GM19324 (cell line): ENCODE measurements at regions not wholly inside any gene's neighbourhood (a gene's known extent, or its start where the extent isn't known, plus 50 kb on each side); places are given as distances from the start of the nearest gene placed in this dataset.

ENCODE experiments used
- ATAC-seq: cut with Tn5 transposase; IDR thresholded peaks from one replicate; pipeline ENCODE4 v1.9.1; 2021; ENCODE audit warnings: mild to moderate bottlenecking, moderate library complexity; ENCODE audit not compliant: unreplicated experiment, low FRiP score

GRCh38 chr5:61650661-61651060, 318.6 kb downstream of the ZSWIM6 start:
- ATAC-seq: no peak

DNA sequence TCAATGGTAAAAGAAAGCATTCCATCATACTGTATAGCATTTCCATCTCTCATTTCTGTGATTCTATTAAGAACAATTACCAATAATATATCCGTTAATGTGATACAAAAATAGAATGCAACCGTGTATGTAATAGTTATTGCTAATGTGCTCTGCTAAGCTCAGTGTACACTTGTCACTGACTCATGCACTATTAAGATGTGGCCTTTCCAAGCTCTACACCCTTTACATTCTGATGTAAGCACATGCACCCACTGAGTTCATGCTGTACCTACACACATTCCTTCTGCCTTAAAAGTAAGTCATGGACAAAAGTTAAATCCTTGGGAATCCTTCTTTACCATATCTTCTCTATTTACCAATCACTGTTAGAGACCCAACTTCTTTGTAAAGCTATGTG, 319.1 kb downstream of the ZSWIM6 start:
- no peak for ATAC-seq

- no peak for ATAC-seq
These were observed 320.9 kb downstream of the ZSWIM6 start for GRCh38 chr5:61652916-61653315.

DNA sequence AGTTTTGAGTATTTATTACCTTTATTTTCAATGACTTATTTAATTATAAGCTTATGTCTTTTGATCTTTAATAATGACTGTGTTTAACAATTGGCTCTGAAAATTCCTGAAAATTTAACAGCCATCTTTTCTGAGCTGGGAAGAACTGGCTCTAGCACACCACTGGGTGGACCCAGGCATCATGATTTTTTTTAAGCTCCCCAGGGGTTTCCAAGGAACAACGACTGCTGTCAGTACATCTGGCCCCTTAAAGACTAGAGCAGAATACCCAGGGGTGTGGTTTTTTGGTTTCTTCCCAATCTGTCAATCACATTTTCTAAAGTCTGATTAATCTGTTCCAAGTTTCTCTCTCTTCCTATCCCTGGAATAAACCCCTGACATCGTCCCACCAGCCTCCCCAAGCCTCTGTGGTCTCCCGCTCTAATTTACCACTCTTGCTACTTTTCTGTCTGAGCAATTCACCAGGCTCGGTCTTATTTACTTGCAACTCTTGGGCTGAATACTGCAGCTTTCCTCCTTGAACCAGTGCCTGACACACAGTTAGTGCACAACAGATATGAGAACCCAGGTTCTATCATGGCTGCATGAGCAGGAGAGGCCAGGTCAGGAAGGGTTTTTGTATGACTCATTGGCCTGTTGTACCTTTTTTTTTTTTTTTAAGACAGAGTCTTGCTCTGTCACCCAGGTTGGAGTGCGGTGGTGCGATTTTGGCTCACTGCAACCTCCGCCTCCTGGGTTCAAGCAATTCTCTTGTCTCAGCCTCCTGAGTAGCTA, 321.9 kb downstream of the ZSWIM6 start:
- ATAC-seq: no peak

- ATAC-seq: no peak
These were observed 322.8 kb downstream of the ZSWIM6 start for GRCh38 chr5:61654876-61655275.

GRCh38 chr5:61657010-61657409, 325.0 kb downstream of the ZSWIM6 start:
- ATAC-seq: no peak

DNA sequence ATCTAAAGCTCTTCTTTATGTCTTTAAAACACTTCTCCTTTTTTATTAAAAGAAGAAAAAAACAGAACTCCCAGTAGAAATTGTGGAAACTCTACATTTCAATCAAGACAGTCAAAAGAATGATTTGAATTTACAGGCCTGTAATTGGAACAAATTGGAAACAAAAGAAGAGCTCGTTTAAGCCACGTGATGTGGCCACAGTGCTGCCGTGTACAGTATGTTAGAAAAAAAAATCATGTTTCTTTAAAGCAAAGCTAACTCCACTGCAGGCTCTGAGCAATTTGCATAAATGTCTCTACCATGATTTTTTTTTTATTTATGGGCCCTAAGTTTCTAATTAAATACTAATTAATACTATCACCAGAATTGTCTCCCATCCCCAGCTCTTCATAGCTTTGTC, 325.6 kb downstream of the ZSWIM6 start:
- no peak for ATAC-seq

- ATAC-seq: peak; percentile 70
These were observed 326.5 kb downstream of the ZSWIM6 start for GRCh38 chr5:61658592-61659008.

GRCh38 chr5:61659221-61659696, 327.2 kb downstream of the ZSWIM6 start:
- no peak for ATAC-seq

DNA sequence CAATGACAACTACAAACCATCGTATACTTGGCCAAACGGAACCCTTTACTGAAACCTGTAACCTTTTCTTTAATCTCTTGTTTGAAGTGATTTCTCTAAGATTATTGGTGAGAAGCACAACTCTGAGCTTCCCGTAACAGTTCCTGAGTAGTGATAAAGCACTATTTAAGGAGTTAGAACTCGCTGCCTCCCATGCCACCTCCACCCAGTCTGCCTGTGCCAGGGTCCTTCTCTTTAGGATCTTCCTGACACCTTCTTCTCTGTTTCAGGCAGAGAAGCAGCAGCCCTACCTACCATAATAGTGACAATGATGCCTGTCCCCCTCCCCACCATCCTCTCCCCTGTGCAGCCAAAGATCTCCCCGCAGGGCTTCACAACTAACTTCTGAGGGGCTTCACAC, 330.6 kb downstream of the ZSWIM6 start:
- no peak for ATAC-seq

GRCh38 chr5:61666064-61666621, 334.1 kb downstream of the ZSWIM6 start:
- peak; percentile 67 for ATAC-seq

- no peak for ATAC-seq
These were observed 335.6 kb downstream of the ZSWIM6 start for GRCh38 chr5:61667525-61668218.

DNA sequence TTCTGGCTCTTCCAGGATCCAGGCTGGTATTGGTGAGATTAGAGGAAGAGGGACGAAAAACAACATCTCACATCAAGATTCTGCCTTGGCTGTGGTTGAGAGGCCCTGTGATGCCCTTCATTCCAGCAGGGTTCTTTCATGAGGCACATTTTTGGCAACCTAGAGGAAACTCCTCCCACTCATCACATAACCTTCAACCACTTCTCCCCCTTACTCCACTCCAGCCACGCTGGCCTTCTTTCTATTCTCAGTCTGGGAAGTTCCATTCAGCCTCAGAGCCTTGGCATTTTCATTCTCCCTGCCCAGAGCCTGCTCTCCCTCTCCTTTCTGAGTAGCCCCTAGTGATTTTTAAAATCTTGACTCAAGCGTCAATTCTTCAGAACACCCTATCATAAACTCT, 337.5 kb downstream of the ZSWIM6 start:
- ATAC-seq: no peak

DNA sequence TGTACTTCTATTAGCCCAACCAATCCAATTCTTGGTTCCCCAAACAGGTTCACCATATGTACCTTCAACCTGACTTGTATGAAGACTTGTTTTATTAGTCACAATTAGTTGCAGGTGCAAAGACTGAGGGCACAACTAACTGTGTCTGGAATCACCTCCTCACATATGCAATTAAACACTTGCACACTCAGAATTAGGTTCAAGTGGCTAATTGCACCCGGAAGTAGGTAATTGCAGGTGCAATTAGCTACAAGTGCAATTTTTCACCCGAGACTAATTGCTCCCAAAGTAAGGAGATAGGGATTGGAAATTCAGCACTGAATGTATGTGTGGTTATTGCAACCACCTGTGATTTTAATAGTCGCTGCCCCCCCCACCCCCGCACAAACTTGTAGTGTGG, 338.9 kb downstream of the ZSWIM6 start:
- ATAC-seq: no peak

DNA sequence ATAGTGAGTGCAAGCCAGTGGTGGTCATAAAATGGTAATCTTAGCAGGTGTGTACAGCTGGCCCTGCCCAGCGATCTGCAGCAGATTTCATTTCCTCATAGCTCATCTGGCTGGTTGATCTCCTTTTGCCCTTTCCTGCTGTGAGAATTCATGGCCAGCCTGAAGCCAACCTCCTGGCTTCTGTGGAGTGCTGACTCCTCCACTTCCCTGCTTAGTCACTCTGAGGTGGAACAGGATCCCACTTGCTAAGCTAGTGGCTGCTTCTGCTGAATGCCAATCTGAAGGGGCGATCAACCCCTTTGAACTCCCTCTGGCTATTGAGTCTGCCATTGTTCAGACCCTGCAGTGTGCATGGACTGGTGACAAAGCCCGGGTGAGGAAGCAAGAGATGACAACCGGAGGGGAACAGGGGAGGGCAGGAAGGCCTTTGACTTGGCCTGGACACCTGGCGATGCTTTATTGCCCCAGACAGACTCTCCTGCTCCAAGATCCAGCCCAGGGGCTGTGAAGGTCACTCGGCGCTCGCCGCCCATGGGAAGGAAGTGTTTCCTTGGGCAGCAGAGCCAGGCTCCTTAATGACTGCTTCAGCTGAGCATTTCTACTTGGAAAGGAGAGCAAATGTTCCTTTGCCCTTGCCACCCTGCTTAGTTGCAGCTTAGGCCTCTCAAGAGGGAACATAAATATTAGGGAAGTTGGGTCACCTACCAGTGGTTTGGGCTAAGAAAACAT, 341.1 kb downstream of the ZSWIM6 start:
- no peak for ATAC-seq

DNA sequence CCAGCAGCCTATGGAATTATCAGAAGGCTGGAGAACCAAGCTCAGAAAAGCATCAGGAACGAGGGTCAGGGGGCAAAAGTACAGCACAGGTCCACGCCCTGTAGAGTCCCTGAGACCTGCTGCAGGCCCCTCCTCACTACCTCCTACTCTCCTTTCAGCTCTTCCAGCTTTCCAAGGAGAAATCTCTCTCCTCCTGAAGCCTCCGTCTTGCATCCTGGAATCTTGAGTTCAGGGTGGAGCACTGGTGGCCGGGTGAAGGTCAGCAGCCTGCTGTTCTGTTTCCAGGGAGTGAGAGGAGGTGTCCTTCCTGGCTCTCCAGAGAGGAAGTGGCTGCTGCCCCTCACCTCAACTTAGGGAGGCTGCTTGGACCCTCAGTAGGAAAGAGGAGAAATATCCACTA, 342.3 kb downstream of the ZSWIM6 start:
- ATAC-seq: no peak

DNA sequence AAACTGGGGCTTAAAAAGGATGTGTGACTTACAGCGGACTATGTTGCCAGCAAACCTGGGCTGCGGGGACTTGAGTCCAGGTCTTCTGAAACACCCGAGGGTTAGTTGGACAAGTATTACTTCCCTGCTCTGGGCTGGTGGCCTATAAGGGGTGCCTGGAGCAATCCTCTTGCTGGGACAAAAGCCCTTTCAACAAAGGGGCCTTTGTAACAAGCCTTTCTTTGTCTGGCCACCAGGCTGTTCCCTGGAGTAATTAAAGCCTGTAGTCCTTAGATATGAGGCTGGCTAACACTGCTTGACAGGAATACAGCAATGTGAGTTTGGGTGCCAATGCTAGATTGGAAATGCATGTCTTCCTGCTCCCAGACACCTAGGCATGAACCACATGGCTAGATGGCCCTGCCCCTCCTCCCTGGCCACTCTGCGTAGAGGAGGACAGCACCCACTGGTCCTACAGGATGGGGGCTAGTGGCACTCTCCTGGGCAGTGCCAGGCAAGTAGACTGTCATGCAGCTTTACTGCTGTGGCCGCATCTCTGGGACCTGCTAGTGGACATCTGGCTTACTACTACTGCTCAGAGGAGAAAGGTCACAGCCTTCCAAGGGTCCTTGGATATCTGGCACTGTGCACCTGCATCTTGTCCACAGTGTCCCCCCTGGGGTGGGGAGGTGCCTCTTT, 343.1 kb downstream of the ZSWIM6 start:
- ATAC-seq: no peak

GRCh38 chr5:61677220-61677619, 345.2 kb downstream of the ZSWIM6 start:
- no peak for ATAC-seq

- no peak for ATAC-seq
These were observed 346.9 kb downstream of the ZSWIM6 start for GRCh38 chr5:61678966-61679365.

DNA sequence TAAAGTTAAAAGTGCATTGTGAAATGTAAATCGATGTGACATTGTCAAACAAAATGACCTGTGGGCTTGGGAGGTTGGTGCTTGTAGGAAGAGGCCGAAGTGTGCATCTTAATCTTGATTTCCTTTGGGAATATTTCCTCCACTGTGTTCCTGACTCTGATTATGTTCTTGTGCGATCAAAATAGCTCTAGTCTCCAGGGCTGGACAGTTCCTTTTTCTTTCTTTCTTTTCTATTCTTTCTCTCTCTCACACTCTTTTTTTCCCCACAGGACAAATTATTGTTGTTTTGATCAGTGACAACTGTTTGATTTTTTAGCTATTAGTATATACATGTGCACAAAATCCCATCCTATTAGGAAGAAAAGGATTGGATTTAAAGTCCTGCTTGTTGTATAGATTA, 347.5 kb downstream of the ZSWIM6 start:
- no peak for ATAC-seq
